Liver (tissue), 3 donors: ENCODE measurements at regions not wholly inside any gene's neighbourhood (a gene's known extent, or its start where the extent isn't known, plus 50 kb on each side); places are given as distances from the start of the nearest gene placed in this dataset.

Experiments
- EGR1 ChIP-seq, 2 donors: IDR thresholded peaks; 2 replicates each; pipeline ENCODE4 v1.6.1; 2016 to 2018; ENCODE audit warnings: antibody characterized with exemption in 2 of 2, low read depth in 2 of 2
- GABPA ChIP-seq, 2 donors: IDR thresholded peaks in 1 of 2; conservative IDR thresholded peaks in 1 of 2; 2 replicates each; pipeline ENCODE4 v1.6.1; 2016; ENCODE audit warnings: antibody characterized with exemption in 2 of 2, mild to moderate bottlenecking in 1 of 2, moderate library complexity in 1 of 2
- RAD21 ChIP-seq, 2 donors: IDR thresholded peaks; 2 replicates each; pipeline ENCODE4 v1.6.1; 2016; ENCODE audit warnings: antibody characterized with exemption in 2 of 2, mild to moderate bottlenecking in 2 of 2
- RXRA ChIP-seq, 2 donors: IDR thresholded peaks; 2 replicates each; pipeline ENCODE4 v1.6.1; 2017 to 2018; ENCODE audit warnings: antibody characterized with exemption in 2 of 2, mild to moderate bottlenecking in 1 of 2
- SP1 ChIP-seq: IDR thresholded peaks from 2 replicates; pipeline ENCODE4 v1.6.1; 2018; ENCODE audit warnings: antibody characterized with exemption, mild to moderate bottlenecking
- TAF1 ChIP-seq: conservative IDR thresholded peaks from 2 replicates; pipeline ENCODE4 v1.6.1; 2016; ENCODE audit warnings: antibody characterized with exemption, mild to moderate bottlenecking
- TF ChIP-seq, protein P1 (sequence below): fragments of 150-350 bp; IDR thresholded peaks from 2 replicates; pipeline ENCODE4 v1.5.1; 2017; ENCODE audit warnings: improper control_type of control experiment, low read depth, low read length; ENCODE audit not compliant: missing input control
- TF ChIP-seq, protein P2 (sequence below): IDR thresholded peaks from 2 replicates; pipeline ENCODE4 v1.6.1; 2016; ENCODE audit warnings: antibody characterized with exemption
- TF ChIP-seq, protein P3 (sequence below): IDR thresholded peaks from 2 replicates; pipeline ENCODE4 v1.6.1; 2016; ENCODE audit warnings: antibody characterized with exemption
- TF ChIP-seq, protein P4 (sequence below): IDR thresholded peaks from 2 replicates; pipeline ENCODE4 v1.6.1; 2016; ENCODE audit warnings: antibody characterized with exemption, mild to moderate bottlenecking
- donor health status: healthy.
- donor health status: healthy.

DNA sequence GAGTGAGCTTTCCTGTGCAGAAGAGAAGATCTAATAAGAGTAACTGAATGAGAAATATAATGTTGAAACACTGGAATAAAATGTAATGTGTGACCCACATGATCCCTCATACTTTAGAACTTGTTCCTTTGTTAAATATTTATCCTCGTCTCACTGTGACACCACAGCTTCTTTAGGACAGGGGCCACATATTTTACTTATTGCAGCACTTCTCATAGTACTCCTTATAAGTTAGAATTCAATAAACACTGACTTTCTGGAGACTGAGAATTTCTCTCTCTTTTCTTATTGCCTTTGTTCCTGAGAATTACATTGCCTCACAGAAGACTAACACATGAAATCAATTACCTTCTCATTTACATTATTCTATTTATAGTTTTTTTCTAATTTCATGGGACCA is 1234.6 kb upstream of the CHAC2 start:
- TF ChIP-seq, protein P1, sequence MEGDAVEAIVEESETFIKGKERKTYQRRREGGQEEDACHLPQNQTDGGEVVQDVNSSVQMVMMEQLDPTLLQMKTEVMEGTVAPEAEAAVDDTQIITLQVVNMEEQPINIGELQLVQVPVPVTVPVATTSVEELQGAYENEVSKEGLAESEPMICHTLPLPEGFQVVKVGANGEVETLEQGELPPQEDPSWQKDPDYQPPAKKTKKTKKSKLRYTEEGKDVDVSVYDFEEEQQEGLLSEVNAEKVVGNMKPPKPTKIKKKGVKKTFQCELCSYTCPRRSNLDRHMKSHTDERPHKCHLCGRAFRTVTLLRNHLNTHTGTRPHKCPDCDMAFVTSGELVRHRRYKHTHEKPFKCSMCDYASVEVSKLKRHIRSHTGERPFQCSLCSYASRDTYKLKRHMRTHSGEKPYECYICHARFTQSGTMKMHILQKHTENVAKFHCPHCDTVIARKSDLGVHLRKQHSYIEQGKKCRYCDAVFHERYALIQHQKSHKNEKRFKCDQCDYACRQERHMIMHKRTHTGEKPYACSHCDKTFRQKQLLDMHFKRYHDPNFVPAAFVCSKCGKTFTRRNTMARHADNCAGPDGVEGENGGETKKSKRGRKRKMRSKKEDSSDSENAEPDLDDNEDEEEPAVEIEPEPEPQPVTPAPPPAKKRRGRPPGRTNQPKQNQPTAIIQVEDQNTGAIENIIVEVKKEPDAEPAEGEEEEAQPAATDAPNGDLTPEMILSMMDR = no peak
- TF ChIP-seq EGR1 (IDR thresholded peaks at IDR 0.05; ENCODE audit: low read depth in 2 of 2) = no peak
- TF ChIP-seq TAF1 = no peak
- no peak for TF ChIP-seq SP1
- TF ChIP-seq, protein P2, sequence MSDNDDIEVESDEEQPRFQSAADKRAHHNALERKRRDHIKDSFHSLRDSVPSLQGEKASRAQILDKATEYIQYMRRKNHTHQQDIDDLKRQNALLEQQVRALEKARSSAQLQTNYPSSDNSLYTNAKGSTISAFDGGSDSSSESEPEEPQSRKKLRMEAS = no peak
- TF ChIP-seq, protein P3, sequence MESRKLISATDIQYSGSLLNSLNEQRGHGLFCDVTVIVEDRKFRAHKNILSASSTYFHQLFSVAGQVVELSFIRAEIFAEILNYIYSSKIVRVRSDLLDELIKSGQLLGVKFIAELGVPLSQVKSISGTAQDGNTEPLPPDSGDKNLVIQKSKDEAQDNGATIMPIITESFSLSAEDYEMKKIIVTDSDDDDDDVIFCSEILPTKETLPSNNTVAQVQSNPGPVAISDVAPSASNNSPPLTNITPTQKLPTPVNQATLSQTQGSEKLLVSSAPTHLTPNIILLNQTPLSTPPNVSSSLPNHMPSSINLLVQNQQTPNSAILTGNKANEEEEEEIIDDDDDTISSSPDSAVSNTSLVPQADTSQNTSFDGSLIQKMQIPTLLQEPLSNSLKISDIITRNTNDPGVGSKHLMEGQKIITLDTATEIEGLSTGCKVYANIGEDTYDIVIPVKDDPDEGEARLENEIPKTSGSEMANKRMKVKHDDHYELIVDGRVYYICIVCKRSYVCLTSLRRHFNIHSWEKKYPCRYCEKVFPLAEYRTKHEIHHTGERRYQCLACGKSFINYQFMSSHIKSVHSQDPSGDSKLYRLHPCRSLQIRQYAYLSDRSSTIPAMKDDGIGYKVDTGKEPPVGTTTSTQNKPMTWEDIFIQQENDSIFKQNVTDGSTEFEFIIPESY = no peak
- TF ChIP-seq, protein P4, sequence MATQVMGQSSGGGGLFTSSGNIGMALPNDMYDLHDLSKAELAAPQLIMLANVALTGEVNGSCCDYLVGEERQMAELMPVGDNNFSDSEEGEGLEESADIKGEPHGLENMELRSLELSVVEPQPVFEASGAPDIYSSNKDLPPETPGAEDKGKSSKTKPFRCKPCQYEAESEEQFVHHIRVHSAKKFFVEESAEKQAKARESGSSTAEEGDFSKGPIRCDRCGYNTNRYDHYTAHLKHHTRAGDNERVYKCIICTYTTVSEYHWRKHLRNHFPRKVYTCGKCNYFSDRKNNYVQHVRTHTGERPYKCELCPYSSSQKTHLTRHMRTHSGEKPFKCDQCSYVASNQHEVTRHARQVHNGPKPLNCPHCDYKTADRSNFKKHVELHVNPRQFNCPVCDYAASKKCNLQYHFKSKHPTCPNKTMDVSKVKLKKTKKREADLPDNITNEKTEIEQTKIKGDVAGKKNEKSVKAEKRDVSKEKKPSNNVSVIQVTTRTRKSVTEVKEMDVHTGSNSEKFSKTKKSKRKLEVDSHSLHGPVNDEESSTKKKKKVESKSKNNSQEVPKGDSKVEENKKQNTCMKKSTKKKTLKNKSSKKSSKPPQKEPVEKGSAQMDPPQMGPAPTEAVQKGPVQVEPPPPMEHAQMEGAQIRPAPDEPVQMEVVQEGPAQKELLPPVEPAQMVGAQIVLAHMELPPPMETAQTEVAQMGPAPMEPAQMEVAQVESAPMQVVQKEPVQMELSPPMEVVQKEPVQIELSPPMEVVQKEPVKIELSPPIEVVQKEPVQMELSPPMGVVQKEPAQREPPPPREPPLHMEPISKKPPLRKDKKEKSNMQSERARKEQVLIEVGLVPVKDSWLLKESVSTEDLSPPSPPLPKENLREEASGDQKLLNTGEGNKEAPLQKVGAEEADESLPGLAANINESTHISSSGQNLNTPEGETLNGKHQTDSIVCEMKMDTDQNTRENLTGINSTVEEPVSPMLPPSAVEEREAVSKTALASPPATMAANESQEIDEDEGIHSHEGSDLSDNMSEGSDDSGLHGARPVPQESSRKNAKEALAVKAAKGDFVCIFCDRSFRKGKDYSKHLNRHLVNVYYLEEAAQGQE = no peak
- TF ChIP-seq GABPA (IDR thresholded peaks at IDR 0.05 in 1 of 2, conservative IDR thresholded peaks at IDR 0.05 in 1 of 2) = no peak
- TF ChIP-seq RAD21 (IDR thresholded peaks at IDR 0.05) = no peak
- no peak for TF ChIP-seq RXRA (IDR thresholded peaks at IDR 0.05)
